ENCODE measurements at regions not wholly inside any gene's neighbourhood (a gene's known extent, or its start where the extent isn't known, plus 50 kb on each side); places are given as distances from the start of the nearest gene placed in this dataset.

GRCh38 chr6:87925373-87926060 is 122.1 kb upstream of the SPACA1 start:
- DNase-seq (ENCODE audit: extremely low spot score), result no peak
- no peak for TF ChIP-seq ZNF384 (IDR thresholded peaks at IDR 0.05)
- TF ChIP-seq ARNT (IDR thresholded peaks at IDR 0.05), result no peak
- TF ChIP-seq PKNOX1 (IDR thresholded peaks at IDR 0.05), result no peak
- no peak for TF ChIP-seq TARDBP (IDR thresholded peaks at IDR 0.05)
- TF ChIP-seq SP1 (IDR thresholded peaks at IDR 0.05), result no peak
- TF ChIP-seq FOXM1 (IDR thresholded peaks at IDR 0.05; ENCODE audit: borderline replicate concordance), result no peak
- no peak for TF ChIP-seq L3MBTL2 (conservative IDR thresholded peaks at IDR 0.05)
- POLR2A ChIA-PET, result no interaction called here
- CTCF ChIA-PET, result interaction anchor here (1.3 kb wide), 1 partner anchor 9 kb away, joined by 3 read pairs; no protein-coding TSS in a partner anchor

GRCh38 chr6:87923389-87924050 is 124.1 kb upstream of the SPACA1 start:
- DNase-seq (ENCODE audit: extremely low spot score), result no peak
- TF ChIP-seq FOXM1 (IDR thresholded peaks at IDR 0.05; ENCODE audit: borderline replicate concordance) (no peak), NFRKB (IDR thresholded peaks at IDR 0.05) (no peak), HDGF (IDR thresholded peaks at IDR 0.05; ENCODE audit: borderline replicate concordance) (no peak), PKNOX1 (IDR thresholded peaks at IDR 0.05) (no peak), TARDBP (IDR thresholded peaks at IDR 0.05) (no peak), SP1 (IDR thresholded peaks at IDR 0.05) (no peak), L3MBTL2 (conservative IDR thresholded peaks at IDR 0.05) (no peak), SUZ12 (IDR thresholded peaks at IDR 0.05) (no peak), FOXA1 (IDR thresholded peaks at IDR 0.05) (no peak), BHLHE40 (IDR thresholded peaks at IDR 0.05; ENCODE audit: borderline replicate concordance) (no peak), CTBP1 (IDR thresholded peaks at IDR 0.05; ENCODE audit: borderline replicate concordance) (no peak), ARNT (IDR thresholded peaks at IDR 0.05) (no peak), FOXK2 (IDR thresholded peaks at IDR 0.05) (no peak), ELF4 (IDR thresholded peaks at IDR 0.05) (no peak), LEF1 (IDR thresholded peaks at IDR 0.05; ENCODE audit: borderline replicate concordance) (no peak), ZNF384 (IDR thresholded peaks at IDR 0.05) (no peak)
- CTCF ChIA-PET, result no interaction called here
- POLR2A ChIA-PET, result no interaction called here

GRCh38 chr6:87922947-87923330 is 124.7 kb upstream of the SPACA1 start:
- ChIA-PET POLR2A (no interaction called here), CTCF (no interaction called here)
- TF ChIP-seq FOXM1 (IDR thresholded peaks at IDR 0.05; ENCODE audit: borderline replicate concordance) (no peak), NFRKB (IDR thresholded peaks at IDR 0.05) (no peak), ELF4 (IDR thresholded peaks at IDR 0.05) (no peak), HDGF (IDR thresholded peaks at IDR 0.05; ENCODE audit: borderline replicate concordance) (no peak), LEF1 (IDR thresholded peaks at IDR 0.05; ENCODE audit: borderline replicate concordance) (no peak), L3MBTL2 (conservative IDR thresholded peaks at IDR 0.05) (no peak), FOXA1 (IDR thresholded peaks at IDR 0.05) (no peak), PKNOX1 (IDR thresholded peaks at IDR 0.05) (no peak), BHLHE40 (IDR thresholded peaks at IDR 0.05; ENCODE audit: borderline replicate concordance) (no peak), SUZ12 (IDR thresholded peaks at IDR 0.05) (no peak), TARDBP (IDR thresholded peaks at IDR 0.05) (no peak), CTBP1 (IDR thresholded peaks at IDR 0.05; ENCODE audit: borderline replicate concordance) (no peak), ZNF384 (IDR thresholded peaks at IDR 0.05) (no peak)
- DNase-seq (ENCODE audit: extremely low spot score), result no peak

GRCh38 chr6:87922196-87922946 is 125.3 kb upstream of the SPACA1 start:
- no peak for DNase-seq (ENCODE audit: extremely low spot score)
- TF ChIP-seq SUZ12 (IDR thresholded peaks at IDR 0.05) (no peak), ELF4 (IDR thresholded peaks at IDR 0.05) (no peak), FOXK2 (IDR thresholded peaks at IDR 0.05) (no peak), SP1 (IDR thresholded peaks at IDR 0.05) (no peak), L3MBTL2 (conservative IDR thresholded peaks at IDR 0.05) (no peak), BHLHE40 (IDR thresholded peaks at IDR 0.05; ENCODE audit: borderline replicate concordance) (no peak), ARNT (IDR thresholded peaks at IDR 0.05) (no peak), HDGF (IDR thresholded peaks at IDR 0.05; ENCODE audit: borderline replicate concordance) (no peak), FOXM1 (IDR thresholded peaks at IDR 0.05; ENCODE audit: borderline replicate concordance) (no peak), PKNOX1 (IDR thresholded peaks at IDR 0.05) (no peak), ZNF384 (IDR thresholded peaks at IDR 0.05) (no peak)
- ChIA-PET CTCF (no interaction called here), POLR2A (no interaction called here)

GRCh38 chr6:87921034-87921433 is 126.6 kb upstream of the SPACA1 start:
- POLR2A ChIA-PET, result no interaction called here
- CTCF ChIA-PET, result no interaction called here
- TF ChIP-seq NFRKB (IDR thresholded peaks at IDR 0.05), result no peak
- TF ChIP-seq ELF4 (IDR thresholded peaks at IDR 0.05), result no peak
- no peak for TF ChIP-seq FOXK2 (IDR thresholded peaks at IDR 0.05)
- no peak for TF ChIP-seq FOXA1 (IDR thresholded peaks at IDR 0.05)
- TF ChIP-seq SUZ12 (IDR thresholded peaks at IDR 0.05), result no peak
- no peak for TF ChIP-seq BHLHE40 (IDR thresholded peaks at IDR 0.05; ENCODE audit: borderline replicate concordance)
- TF ChIP-seq LEF1 (IDR thresholded peaks at IDR 0.05; ENCODE audit: borderline replicate concordance), result no peak
- no peak for TF ChIP-seq CTBP1 (IDR thresholded peaks at IDR 0.05; ENCODE audit: borderline replicate concordance)
- no peak for TF ChIP-seq ZNF384 (IDR thresholded peaks at IDR 0.05)
- TF ChIP-seq SP1 (IDR thresholded peaks at IDR 0.05), result no peak
- no peak for TF ChIP-seq HDGF (IDR thresholded peaks at IDR 0.05; ENCODE audit: borderline replicate concordance)
- no peak for TF ChIP-seq PKNOX1 (IDR thresholded peaks at IDR 0.05)
- no peak for TF ChIP-seq FOXM1 (IDR thresholded peaks at IDR 0.05; ENCODE audit: borderline replicate concordance)
- TF ChIP-seq ARNT (IDR thresholded peaks at IDR 0.05), result no peak
- no peak for TF ChIP-seq L3MBTL2 (conservative IDR thresholded peaks at IDR 0.05)
- no peak for TF ChIP-seq TARDBP (IDR thresholded peaks at IDR 0.05)
- DNase-seq (ENCODE audit: extremely low spot score), result no peak

All from HEK293T (cell line).